Inflammatory macrophage (primary cell): ENCODE measurements at regions not wholly inside any gene's neighbourhood (a gene's known extent, or its start where the extent isn't known, plus 50 kb on each side); places are given as distances from the start of the nearest gene placed in this dataset.
"Not testable (repeated sequence)": the region's sequence is repeated elsewhere in the genome, so short reads cannot be mapped to it uniquely, and the experiment has no call there.

ENCODE experiments used
- DNase-seq, 2 donors: peaks; one replicate each; pipeline ENCODE4 v3.0.0-alpha.2; 2020 to 2022

GRCh38 chr12:124190312-124191023, 104.4 kb upstream of the RFLNA start:
- no peak for DNase-seq

- peak; percentile 4 to 26 for DNase-seq
Measured at GRCh38 chr12:124191024-124191359, 103.9 kb upstream of the RFLNA start.

DNA sequence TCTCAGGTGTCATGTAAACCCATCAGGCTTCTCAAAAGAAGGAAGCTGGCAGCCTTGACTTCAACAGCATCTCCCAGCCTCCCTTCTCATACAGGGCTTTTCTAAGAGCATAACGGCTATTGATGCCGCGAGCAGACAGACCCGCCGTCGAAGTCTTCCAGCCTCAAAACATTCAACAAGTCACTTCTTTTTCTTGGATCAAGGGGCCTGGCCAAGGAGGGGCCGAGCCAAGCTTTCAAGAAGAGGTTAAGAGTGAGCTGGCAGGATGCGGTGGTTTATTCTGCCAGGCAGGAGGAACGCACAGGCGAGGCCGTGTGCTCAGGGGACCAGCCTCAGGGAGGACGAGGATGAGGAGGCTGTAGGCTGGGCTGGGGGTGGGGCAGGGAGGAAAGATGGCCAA, 102.9 kb upstream of the RFLNA start:
- DNase-seq = no peak

GRCh38 chr12:124194264-124194892, 100.5 kb upstream of the RFLNA start:
- DNase-seq = no peak

- no peak for DNase-seq
Measured at GRCh38 chr12:124194893-124195566, 99.9 kb upstream of the RFLNA start.

DNA sequence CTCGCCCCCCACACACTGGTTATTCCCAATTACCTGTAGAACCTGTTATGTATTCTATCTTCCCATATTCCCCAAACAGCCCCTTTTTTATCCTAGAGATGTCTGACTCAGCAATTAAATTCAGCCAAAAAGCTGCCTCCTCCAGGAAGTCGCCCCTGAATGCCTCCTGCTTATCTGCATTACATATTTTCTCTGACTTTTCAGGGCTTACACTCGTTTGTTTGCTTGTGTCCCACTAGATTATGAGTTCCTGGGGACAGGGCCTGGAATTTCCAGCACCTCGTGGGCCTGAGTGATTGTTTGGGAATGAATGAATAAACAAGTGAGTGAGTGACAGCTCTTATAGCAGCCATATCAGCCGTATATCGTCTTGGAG, 99.3 kb upstream of the RFLNA start:
- DNase-seq = no peak

DNA sequence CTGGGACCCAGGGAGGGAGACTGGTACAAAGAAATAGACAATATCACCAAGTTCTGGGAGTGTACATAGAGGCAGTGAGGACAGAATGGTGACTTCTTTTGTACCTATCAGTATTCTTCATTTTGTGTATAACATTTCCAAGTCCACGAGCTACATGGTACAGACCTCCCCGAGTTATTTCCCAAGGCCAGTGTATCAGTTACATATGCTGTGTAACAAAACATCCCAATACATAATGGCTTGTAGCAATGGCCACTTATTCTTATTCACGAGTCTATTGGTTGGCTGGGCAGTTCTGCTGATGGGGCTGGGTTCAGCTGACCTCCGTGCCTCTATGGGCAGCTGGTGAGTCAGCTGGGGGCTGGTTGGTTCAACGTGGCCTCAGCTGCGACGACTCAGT, 98.7 kb upstream of the RFLNA start:
- no peak for DNase-seq

DNA sequence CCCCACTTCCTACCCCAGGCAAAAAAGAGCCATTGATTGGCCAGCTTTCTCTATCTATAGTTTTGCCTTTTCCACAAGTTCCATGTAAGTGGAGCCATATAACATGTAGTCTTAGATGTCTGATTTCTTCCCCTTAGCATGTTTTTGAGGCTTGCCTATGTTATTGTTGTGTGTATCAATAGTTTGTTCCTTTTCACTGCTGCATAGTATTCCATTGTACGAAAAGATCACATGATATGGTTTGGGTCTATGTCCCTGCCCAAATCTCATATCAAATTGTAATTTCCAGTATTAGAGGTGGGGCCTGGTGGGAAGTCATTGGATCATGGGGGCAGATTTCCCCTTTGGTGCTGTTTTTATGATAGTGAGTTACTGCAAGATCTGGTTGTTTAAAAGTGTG, 93.6 kb upstream of the RFLNA start:
- no peak for DNase-seq

DNA sequence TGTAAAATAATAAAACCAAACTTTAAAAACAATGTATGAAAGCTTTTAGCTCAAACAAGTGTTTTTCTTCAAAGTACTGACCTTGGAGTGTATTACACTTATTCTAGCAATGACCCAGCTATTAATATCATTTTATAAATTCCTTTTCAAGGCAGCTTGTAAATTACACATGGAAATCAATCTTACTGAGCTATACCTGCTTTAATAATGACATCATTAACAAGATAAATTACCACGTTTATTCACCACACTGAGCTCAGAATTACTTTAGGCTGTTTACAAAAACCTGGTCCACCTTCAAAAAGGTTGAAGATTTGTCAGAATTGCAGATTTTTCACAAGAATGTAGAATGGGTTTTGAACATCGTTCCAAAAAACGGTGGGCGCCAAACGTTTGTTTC, 91.7 kb upstream of the RFLNA start:
- no peak for DNase-seq

- no peak for DNase-seq
Measured at GRCh38 chr12:124205405-124205804, 89.5 kb upstream of the RFLNA start.

DNA sequence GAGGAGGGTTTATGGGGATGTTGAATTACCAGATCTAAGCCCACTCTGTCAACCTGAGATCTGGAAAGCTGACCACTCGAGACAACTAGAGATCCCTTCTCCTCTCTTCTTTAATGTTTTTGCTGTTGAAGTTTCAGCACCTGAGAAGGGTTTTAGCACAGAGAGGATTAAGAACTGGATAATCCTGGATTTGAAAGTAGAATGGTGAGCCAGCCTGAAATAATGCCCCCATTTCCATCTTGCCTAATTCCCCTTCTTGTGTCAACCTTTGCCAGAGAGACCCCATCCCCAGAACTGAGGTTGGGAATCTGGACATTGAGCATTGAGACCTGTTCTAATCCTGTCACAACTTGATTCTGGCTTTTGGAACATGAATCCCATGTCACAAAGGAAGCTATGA, 87.8 kb upstream of the RFLNA start:
- no peak for DNase-seq

DNA sequence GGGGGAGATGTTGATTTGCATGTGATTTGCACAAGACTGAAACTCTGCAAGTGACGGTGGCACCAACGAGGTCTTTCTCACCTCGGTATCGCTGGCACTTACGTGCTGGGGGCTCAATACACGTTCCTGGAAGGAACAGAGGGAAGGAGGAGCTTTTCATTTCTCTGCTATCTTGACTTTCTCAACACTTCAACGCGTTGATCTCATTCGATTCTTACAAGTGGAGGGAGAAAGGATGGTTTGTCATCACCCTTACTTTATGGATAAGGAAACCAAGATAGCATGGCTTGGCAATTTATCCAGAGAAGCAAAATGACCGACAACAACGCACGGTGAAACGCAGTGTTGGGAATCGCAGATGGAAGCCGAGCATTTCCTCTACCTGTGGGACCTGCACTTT, 87.3 kb upstream of the RFLNA start:
- DNase-seq = no peak

DNA sequence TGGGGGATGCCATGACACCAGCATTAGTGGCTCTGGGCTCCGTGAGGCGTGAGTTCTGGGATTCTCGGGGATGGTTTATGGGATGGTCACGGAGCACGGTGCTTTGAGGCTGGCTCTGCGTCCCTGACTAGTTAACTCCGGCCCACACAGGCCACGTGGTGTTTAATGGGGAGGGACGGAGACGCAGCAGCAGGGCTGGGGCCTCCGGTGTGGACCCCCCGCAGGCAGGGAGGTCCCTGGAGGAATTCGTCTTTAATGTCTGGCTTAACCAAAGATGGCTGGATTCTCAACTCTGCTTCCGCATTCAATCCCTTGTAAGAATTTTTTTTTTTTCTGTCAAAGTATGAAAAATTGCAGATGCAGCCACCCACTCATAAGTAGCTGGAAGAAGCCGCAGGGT, 86.4 kb upstream of the RFLNA start:
- DNase-seq = no peak

- DNase-seq = no peak
Measured at GRCh38 chr12:124210991-124211577, 83.8 kb upstream of the RFLNA start.

- DNase-seq = no peak
Measured at GRCh38 chr12:124211753-124212152, 83.1 kb upstream of the RFLNA start.

GRCh38 chr12:124213666-124214347, 81.1 kb upstream of the RFLNA start:
- no peak for DNase-seq

DNA sequence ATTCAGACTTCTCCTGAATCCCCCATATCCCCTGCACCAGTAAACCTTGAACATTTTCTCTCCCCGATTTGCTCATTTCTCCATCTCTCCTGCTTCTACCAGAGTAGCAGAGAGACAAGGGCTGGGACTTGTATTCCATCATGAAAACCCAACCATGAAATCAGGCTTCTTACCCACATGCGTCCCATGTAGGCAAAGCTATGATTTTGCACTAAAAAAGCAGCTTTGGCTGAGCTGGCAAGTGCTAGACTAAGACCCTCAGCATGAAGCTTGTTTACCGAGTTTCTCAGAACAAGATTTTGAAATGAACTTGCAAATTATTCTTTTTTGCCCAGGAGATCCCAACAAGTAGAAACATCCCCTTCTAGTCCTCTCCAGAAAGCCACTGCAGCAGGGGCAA, 80.3 kb upstream of the RFLNA start:
- no peak for DNase-seq

GRCh38 chr12:124216966-124217365, 77.9 kb upstream of the RFLNA start:
- DNase-seq = no peak

DNA sequence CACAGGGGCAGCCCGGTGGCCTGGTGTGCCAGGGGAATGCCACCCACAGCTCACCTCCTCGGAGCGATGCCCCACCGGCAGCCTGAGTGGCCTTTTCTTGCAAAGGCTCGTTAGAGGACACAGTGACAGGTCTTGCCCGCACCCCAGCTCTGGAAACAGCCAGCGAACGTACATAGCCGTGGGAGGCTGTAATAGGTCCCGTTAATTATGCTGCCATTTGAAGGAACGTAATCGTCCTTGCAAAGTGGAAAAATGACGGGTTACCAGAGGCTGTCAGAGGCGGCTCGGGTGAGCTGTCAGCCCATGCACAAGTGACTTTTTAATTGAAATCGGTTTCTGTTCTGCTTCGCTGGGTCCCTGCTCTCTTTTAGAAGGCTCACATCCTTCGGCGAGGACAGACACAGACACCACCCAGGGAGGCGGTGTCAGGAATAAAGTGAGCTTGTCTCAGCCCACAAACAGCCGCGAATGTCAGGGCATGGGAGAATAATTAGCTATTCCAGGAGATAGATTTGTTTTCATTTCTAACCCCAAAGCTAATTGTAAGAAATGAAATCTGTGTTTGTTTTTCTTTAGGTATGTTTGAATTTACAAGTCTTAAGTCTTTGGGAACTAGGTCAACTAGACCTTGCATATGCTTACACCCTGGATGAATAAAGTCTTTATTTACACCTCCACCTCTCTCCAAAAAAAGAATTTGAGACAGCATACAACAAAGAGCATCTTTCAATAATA, 77.2 kb upstream of the RFLNA start:
- peak in 1 of 2 donors; percentile 13 for DNase-seq

- DNase-seq = peak in 1 of 2 donors; percentile 15
Measured at GRCh38 chr12:124218243-124218560, 76.7 kb upstream of the RFLNA start.

DNA sequence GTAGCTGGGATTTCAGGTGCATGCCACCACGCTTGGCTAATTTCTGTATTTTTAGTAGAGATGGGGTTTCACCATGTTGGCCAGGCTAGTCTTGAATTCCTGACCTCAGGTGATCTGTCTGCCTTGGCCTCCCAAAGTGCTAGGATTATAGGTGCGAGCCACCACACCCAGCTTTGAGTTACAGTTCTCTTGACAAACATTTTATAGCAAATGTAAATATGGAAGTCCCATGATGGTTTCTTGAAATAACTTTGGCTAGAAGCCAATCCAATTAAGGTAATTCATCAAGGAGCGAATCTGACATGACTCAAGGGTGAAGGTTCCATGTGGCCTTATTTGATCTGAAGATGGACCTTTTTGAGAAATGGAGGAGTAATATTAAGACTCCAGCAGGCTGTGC, 76.2 kb upstream of the RFLNA start:
- DNase-seq = not testable (repeated sequence)

GRCh38 chr12:124222368-124223245, 72.3 kb upstream of the RFLNA start:
- no peak for DNase-seq
